Brain pericyte (primary cell): ENCODE measurements at regions not wholly inside any gene's neighbourhood (a gene's known extent, or its start where the extent isn't known, plus 50 kb on each side); places are given as distances from the start of the nearest gene placed in this dataset.
"Not testable (repeated sequence)": the region's sequence is repeated elsewhere in the genome, so short reads cannot be mapped to it uniquely, and the experiment has no call there.

Experiments used
- DNase-seq: peaks from one replicate; pipeline ENCODE4 v3.0.0-alpha.2; 2012; ENCODE audit warnings: low read depth, low spot score

DNA sequence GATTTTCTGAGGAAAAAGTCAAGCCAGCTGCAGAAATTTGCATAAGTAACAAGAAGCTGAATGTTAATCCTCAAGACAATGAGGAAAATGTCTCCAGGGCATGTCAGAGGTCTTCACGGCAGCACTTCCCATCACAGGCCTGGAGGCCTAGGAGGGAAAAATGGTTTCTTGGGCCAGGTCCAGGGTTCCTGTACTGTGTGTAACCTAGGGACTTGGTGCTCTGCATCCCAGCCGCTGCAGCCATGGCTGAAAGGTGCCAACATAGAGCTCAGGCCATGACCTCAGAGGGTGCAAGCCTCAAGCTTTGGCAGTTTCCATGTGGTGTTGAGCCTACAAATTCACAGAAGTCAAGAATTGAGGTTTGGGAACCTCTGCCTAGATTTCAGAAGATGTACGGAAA, 144.1 kb downstream of the AKR1D1 start:
- DNase-seq = not testable (repeated sequence)

- DNase-seq = not testable (repeated sequence)
These were observed 145.1 kb downstream of the AKR1D1 start for GRCh38 chr7:138221388-138221787.

DNA sequence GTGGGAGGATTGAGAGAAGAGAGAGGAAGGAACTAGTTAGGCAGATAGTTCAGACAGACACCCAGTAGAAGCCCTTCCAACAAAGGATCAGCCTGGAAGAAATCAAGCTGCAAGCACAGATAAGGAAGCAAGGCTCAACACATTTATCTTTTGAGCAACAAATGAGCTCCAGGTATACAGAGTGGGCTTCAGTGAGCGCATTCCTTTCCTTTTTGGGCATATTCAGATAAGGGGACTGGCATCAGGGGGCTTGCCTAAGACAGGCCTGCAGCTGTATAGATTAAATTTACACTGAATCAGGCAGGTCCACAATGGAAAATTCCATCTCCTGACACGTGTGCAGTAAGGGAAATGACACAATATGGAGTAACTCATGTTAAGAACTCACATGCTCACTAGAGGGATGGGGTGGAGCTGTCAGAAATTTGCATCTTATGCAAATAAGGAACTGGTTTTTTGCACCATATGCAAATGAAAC, 147.2 kb downstream of the AKR1D1 start:
- DNase-seq = no peak

DNA sequence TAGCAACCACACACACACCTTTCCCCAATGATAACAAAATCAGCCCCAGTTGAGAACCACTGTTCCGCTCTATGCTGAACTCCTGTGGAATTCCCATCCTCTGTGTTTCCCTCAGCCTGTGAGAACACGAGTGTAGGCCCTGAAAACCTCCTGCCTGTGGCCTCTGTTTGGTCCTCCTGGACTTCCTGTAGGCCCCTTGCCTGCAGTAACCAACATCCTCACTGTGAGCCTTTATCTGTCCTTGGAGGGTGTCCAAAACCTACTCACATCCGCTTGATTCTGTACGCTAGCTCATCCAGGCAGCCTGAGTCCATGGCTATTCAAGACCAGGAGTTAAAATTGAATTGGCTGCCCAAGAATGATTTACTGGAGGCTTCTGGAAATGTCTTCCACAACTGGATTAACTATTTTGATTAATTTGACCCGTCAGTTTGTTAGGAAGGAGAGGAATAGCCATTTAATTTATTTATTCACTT, 149.8 kb downstream of the AKR1D1 start:
- DNase-seq = no peak

DNA sequence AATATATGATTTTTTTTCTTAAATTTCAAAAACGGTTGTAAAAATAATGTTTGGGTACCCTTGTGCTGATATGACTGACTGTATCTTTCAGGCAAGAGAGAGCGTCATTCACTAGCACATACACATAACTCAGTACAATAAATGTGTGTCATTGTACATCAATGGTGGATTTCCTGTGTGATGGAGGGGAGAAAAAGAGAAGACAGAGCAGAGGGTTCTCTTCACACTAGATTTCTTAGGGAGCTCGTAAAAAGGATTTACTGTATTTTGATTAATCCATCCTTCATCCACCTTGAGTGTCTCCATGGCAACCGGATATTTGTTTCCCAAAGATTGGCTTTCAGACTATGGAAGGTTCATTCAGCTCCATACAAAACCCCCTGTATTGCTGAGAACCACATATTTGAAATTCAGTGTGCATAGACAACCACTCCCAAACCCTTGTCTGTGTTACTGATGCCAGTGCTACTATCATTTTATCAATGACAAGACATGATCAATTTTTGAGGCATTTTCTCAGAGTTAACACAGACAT, 150.6 kb downstream of the AKR1D1 start:
- DNase-seq = no peak

DNA sequence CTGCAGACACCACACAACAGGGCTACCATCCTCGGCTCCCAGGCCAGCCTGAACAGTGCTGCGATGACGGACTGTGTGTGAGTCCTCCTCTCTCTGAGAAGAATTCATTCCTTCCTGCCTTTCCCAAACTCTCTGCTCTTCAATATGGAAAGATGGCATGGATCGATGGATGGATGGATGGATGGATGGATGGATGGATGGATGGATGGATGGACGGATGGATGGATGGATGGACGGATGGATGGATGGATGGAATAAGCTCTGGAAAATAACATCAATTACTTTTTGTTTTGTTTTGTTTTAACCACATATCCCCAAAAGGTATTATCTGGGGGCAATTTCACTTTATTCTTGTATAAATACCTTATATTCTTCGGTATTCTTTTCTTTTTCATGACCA, 151.9 kb downstream of the AKR1D1 start:
- DNase-seq = no peak

GRCh38 chr7:138228769-138229168, 152.5 kb downstream of the AKR1D1 start:
- no peak for DNase-seq

GRCh38 chr7:138233189-138233588, 156.9 kb downstream of the AKR1D1 start:
- no peak for DNase-seq

DNA sequence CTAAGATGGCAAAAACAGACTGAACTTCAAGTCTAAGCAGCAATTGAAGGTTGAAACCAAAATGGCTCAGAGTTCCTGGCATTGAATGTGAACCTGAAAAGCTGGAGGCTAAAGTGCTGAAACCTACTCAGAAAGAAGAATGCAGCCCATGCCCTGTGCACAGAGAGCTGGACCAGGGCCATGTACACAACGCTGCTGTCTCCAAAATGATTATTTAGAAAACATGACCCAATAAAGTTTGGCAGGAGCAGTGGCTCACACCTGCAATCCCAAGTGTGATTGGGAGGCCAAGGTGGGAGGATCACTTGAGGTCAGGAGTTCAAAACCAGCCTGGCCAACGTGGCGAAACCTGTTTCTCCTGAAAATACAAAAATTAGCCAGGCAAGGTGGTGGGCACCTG, 158.9 kb downstream of the AKR1D1 start:
- DNase-seq = no peak

GRCh38 chr7:138237995-138238394, 161.7 kb downstream of the AKR1D1 start:
- DNase-seq = no peak

DNA sequence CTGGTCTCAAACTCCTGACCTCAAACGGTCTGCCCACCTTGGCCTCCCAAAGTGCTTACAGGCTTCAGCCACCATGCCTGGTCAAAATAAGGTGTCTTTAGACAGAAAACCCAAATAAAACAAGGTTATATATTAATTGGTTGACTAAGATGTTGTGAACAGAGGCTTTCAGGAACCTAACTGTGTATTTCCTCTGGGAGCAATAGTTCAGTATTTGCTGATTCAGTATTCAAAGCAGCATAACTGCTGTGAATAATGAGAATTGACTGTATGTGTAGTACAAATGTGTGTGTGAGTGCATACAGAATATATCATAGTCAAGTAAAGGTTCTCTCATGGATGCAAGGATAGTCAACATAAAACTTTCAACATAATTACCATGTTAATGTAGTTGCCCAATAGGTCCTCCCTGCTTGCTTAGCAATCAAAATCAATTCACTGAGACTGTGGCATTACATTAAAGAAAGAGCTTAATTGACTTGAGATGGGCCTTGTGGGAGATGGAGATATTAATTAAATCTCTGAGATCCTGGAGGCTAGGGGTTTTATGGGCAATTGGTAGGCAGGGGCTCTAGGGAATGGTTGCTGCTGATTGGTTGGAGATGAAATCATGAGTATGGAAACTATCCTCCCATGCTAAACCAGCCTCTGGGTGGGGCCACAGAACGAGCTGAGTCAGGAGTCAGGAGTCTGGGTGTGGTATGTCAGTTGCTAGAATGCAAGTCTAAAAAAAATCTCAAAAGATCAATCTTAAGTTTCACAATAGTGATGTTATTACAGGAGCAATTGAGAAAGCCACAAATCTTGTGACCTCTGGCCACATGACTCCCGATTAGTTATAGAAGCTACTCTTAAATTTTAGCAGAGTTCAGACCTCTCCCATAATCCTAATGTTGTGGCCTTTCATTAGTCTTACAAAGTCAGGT, 162.7 kb downstream of the AKR1D1 start:
- DNase-seq = no peak

DNA sequence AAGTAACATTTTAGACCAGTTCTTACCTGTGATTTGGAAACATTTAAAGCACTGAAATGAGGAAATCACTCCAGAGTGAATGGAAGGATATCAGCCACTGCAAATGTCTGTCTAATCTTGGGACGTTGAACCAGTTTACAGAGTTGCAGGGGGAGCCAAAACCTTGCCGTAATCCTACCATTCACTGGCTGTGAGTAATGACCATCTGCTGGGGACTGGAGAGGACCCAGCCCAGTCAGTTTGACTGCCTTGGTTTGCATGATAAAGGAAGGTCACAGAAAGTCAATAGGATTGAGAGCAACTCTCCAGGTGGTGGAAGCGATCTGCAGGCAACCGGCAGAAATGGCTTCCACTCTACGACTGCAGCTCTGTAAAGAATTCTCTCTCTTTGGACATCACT, 167.2 kb downstream of the AKR1D1 start:
- DNase-seq = no peak

GRCh38 chr7:138243836-138244235, 167.6 kb downstream of the AKR1D1 start:
- DNase-seq = no peak

- no peak for DNase-seq
These were observed 168.3 kb downstream of the AKR1D1 start for GRCh38 chr7:138244606-138245005.

DNA sequence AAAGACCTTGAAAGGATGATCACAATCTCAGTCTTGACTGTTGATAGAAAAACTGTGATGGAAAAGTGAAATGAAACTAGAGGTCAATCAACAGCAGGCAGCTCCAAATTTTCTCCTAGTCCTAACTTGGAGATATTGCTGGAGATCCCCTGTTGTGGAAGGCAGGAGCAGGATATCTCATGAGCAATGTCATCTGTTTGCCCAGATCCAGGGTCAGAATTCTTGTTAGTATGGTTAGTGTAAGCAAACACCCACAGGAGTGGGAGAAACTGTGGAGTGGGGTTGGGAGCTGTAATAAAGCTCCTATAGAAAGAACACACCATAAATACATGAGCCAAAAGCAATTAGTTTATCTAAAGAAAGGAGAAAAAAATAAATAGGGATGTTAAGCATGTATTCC, 169.0 kb downstream of the AKR1D1 start:
- DNase-seq = no peak

DNA sequence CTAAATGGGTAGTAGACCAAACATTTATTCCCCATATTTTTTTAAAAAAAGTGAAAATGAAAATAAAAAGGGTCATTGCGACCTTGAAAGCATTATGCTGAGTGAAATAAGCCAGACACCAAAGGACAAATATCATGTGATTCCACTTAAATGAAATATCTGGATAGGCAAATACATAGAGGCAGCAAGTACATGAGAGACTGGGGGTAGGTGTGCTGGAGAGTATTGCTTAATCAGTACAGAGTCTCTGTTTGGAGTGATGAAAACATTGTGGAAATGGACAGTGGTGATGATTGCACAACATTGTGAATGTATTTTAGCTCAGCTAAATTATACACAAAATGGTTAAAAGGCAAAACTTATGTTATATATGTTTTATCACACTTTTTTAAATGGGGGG, 169.4 kb downstream of the AKR1D1 start:
- DNase-seq = no peak

DNA sequence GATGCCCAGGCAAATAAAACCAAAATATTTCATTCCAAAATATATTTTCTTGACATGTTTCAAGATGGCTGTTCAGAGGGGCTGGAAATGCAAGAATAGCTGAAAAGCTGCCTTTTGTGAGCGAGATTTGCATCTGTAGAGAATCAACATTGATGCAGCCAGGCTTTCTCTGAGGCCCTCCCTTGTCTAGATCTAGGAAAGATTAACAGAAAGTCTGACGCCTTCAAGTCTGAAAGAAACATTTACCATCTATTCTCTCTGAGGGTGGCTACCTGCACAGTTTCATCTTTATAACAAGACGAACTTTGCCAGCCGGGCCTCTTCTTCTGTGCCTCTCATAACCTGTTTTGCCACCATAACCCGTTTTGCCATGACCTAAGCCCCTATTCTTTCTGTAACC, 170.2 kb downstream of the AKR1D1 start:
- DNase-seq = no peak

DNA sequence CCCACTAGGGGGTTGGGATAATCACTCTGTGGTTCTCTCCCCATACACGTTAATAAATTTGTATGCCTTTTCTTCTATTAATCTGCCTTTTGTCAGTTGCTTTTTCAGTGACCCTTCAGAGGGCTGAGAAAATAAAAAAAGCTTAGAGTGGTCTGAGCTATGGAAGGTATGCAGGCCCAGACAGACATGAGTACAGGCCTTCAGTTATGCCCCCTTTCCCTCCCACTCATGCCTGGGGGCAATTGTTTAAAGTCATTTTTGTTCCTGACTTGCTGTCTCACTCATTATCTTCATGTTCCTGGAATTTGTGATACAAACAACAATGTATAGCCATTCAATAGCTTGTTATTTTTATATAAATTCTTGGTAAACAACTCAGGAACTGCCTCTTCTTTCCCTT, 170.8 kb downstream of the AKR1D1 start:
- no peak for DNase-seq

DNA sequence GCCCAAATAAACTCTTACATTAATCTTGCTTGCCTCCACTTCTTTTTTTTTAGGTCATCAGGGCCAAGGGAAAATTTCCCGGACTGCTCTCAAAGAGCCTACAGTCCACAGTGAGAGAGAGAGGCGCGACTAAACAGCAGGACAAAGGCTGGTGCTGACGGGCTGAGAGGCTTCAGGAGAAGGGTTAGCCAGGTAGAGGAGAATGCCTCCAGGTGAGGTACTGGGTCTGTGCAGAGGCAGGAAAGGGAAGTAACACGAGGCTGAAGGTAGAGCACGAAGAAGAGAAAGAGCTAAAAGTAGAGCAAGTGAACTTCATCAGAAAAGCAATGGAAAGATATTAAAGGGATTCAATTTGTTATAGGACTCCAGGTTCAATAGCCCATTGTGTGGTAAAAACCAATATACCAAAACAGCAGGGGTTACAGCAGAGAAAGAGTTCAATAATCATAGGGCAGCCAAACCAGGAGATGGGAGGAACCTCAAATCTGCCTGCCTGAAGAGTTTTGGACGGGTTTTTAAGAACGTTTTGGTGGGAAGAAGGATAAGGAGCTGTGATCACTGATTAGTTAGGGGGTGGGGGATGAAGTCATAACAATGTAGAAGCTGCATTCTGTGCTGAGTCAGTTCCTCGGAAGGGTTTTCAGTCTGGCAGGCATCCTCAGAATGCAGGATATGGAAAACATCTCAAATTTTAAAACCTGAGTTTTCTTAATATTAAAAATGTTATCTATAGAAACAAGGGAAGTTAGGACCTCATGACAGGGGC, 171.5 kb downstream of the AKR1D1 start:
- DNase-seq = no peak

GRCh38 chr7:138248609-138249008, 172.3 kb downstream of the AKR1D1 start:
- DNase-seq = no peak

DNA sequence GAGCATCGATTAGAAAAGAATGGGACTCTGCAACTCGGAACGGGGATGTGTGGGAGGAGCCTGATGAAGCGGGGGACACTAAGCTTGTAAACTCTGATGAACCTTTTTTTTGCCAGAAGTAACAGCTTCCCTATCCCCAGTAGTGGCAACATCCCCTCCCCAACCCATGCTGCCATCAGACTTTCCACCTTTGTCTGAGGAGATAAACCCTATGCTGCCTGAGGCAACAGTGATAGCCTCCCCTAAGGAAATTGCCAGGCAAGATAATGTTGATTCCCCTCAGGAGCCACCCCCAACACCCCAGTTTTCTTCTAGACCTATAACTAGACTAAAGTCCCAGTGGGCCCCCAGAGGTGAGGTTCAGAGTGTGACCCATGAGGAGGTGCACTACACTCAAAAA, 173.7 kb downstream of the AKR1D1 start:
- no peak for DNase-seq

GRCh38 chr7:138252666-138253065, 176.4 kb downstream of the AKR1D1 start:
- not testable (repeated sequence) for DNase-seq
